B cell (primary cell): ENCODE measurements at regions not wholly inside any gene's neighbourhood (a gene's known extent, or its start where the extent isn't known, plus 50 kb on each side); places are given as distances from the start of the nearest gene placed in this dataset.

ENCODE experiments used
- EZH2 ChIP-seq: IDR thresholded peaks from 2 replicates; pipeline ENCODE4 v1.6.1; 2012; ENCODE audit warnings: borderline replicate concordance, low read depth, mild to moderate bottlenecking, moderate library complexity, low read length; ENCODE audit not compliant: insufficient read depth, poor library complexity, severe bottlenecking
- TF ChIP-seq, protein P1 (sequence below): fragments of 200-600 bp; IDR thresholded peaks from one replicate; pipeline ENCODE4 v1.8.0; 2022; ENCODE audit warnings: antibody characterized with exemption, mild to moderate bottlenecking

DNA sequence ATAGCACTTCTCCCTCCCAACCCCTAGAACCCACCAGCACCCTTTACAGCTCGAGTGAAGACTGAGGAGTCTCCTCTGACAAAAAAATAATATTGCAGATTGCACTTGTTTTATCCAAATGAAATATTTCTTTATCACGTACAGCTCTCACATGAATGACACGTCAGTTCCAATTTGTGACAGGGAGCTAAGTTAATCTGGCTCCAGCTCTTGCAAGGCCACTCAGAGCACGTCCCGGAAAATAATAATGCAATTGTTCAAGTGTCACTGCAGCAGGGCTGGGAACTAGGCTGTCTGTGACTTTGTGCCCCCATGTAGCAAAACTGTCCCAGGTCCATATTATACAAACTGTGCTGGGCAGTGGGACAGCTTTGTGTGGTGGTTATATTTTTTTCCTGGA is 539.6 kb downstream of the VRK1 start:
- TF ChIP-seq, protein P1, sequence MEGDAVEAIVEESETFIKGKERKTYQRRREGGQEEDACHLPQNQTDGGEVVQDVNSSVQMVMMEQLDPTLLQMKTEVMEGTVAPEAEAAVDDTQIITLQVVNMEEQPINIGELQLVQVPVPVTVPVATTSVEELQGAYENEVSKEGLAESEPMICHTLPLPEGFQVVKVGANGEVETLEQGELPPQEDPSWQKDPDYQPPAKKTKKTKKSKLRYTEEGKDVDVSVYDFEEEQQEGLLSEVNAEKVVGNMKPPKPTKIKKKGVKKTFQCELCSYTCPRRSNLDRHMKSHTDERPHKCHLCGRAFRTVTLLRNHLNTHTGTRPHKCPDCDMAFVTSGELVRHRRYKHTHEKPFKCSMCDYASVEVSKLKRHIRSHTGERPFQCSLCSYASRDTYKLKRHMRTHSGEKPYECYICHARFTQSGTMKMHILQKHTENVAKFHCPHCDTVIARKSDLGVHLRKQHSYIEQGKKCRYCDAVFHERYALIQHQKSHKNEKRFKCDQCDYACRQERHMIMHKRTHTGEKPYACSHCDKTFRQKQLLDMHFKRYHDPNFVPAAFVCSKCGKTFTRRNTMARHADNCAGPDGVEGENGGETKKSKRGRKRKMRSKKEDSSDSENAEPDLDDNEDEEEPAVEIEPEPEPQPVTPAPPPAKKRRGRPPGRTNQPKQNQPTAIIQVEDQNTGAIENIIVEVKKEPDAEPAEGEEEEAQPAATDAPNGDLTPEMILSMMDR, result no peak
- TF ChIP-seq EZH2, result no peak
